ENCODE measurements at regions not wholly inside any gene's neighbourhood (a gene's known extent, or its start where the extent isn't known, plus 50 kb on each side); places are given as distances from the start of the nearest gene placed in this dataset.

DNA sequence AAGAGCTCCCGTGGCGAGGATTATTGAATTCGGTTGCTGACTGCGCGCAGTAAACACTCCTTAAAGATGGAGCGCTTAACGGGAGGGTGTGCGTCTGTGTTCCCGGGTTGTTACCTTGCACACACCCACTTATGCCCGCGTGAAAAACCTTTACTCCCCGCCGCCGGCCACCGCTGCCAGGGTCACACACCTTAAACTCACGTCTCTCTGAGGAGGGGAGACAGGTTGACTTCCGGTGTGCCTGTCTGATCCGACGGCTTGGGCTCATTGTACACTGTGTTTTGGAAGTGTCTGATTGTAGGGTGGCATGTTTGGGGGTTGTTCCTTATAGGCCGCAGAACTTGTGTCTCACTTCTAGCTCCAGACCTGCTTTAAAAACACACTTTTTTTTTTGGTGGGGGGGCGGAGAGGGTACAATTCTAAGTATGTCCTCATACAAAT lies 66.8 kb downstream of the KPNA2 start:
- TF ChIP-seq, protein P1, sequence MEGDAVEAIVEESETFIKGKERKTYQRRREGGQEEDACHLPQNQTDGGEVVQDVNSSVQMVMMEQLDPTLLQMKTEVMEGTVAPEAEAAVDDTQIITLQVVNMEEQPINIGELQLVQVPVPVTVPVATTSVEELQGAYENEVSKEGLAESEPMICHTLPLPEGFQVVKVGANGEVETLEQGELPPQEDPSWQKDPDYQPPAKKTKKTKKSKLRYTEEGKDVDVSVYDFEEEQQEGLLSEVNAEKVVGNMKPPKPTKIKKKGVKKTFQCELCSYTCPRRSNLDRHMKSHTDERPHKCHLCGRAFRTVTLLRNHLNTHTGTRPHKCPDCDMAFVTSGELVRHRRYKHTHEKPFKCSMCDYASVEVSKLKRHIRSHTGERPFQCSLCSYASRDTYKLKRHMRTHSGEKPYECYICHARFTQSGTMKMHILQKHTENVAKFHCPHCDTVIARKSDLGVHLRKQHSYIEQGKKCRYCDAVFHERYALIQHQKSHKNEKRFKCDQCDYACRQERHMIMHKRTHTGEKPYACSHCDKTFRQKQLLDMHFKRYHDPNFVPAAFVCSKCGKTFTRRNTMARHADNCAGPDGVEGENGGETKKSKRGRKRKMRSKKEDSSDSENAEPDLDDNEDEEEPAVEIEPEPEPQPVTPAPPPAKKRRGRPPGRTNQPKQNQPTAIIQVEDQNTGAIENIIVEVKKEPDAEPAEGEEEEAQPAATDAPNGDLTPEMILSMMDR (IDR thresholded peaks at IDR 0.05): no peak
- TF ChIP-seq POLR2AphosphoS5 (IDR thresholded peaks at IDR 0.05) (no peak), POLR2A (IDR thresholded peaks at IDR 0.05) (no peak)
